Heart left ventricle (tissue), 16 donors: ENCODE measurements at regions not wholly inside any gene's neighbourhood (a gene's known extent, or its start where the extent isn't known, plus 50 kb on each side); places are given as distances from the start of the nearest gene placed in this dataset.
A peak's percentile ranks its signal among the peaks of the same experiment; 100 is the strongest.

ENCODE experiments used
- ATAC-seq, 4 donors: fragments of 200-7000 bp; cut with Tn5 transposase; one replicate each; pipeline ENCODE4 v1.9.1; 2020 to 2022; ENCODE audit warnings: moderate library complexity in 4 of 4, mild to moderate bottlenecking in 3 of 4, moderate number of reproducible peaks in 1 of 4
- DNase-seq, 5 donors: peaks; one replicate each; pipeline ENCODE4 v3.0.0-alpha.2; 2020
- H3K27ac ChIP-seq, 12 donors: fragments of 200-600 bp; sonication (generic) in 4 of 12; one replicate each; pipeline versions ENCODE4 v1.5.0 to v1.8.0; 2016 to 2022; ENCODE audit warnings: mild to moderate bottlenecking in 2 of 12
- H3K27me3 ChIP-seq, 9 donors: fragments of 200-600 bp; sonication (generic) in 2 of 9; one replicate each; pipeline versions ENCODE4 v1.5.1 to v1.8.0; 2016 to 2022; ENCODE audit warnings: mild to moderate bottlenecking in 3 of 9
- H3K36me3 ChIP-seq, 9 donors: fragments of 200-600 bp; sonication (generic) in 2 of 9; one replicate each; pipeline versions ENCODE4 v1.5.0 to v1.8.0; 2018 to 2022; ENCODE audit warnings: mild to moderate bottlenecking in 2 of 9
- H3K4me1 ChIP-seq, 12 donors: fragments of 200-600 bp; sonication (generic) in 4 of 12; one replicate each; pipeline versions ENCODE4 v1.5.0 to v1.8.0; 2016 to 2022; ENCODE audit warnings: mild to moderate bottlenecking in 3 of 12
- H3K4me3 ChIP-seq, 12 donors: fragments of 200-600 bp; sonication (generic) in 4 of 12; one replicate each; pipeline versions ENCODE4 v1.5.0 to v1.8.0; 2017 to 2022; ENCODE audit warnings: mild to moderate bottlenecking in 9 of 12, moderate library complexity in 4 of 12
- H3K9me3 ChIP-seq, 12 donors: fragments of 200-600 bp; sonication (generic) in 4 of 12; one replicate each; pipeline versions ENCODE4 v1.5.0 to v1.8.0; 2016 to 2022; ENCODE audit warnings: mild to moderate bottlenecking in 1 of 12
- POLR2A ChIP-seq, 2 donors: fragments of 450-650 bp; IDR thresholded peaks; one replicate each; pipeline ENCODE4 v1.6.1; 2017; ENCODE audit warnings: antibody characterized with exemption in 2 of 2, mild to moderate bottlenecking in 2 of 2, moderate library complexity in 2 of 2
- WGBS, 4 donors: extraction: QIAGEN DNeasy Blood & Tissue Kit in 2 of 4; methylation state at CpG; one replicate each; pipeline versions ENCODE4 v1.1.5 to v1.1.7; 2013 to 2018; 5-methylcytosine and 5-hydroxymethylcytosine counted together
- intact Hi-C, 10 donors: fragments of 100-400 bp; cut with DNase I; formaldehyde crosslinking; loops; one replicate each; pipeline versions ENCODE4 v1.11.1 to v1.14.2; 2022
- TF ChIP-seq, protein P1 (sequence below), 12 donors: fragments of 200-600 bp; sonication (generic) in 4 of 12; IDR thresholded peaks; one replicate each; pipeline versions ENCODE4 v1.5.0 to v1.8.0; 2018 to 2022; ENCODE audit warnings: antibody characterized with exemption in 12 of 12, mild to moderate bottlenecking in 5 of 12
- donor health status: ischemic (EF 13 %, LVEDD 7.1; RV severe dilation, severe dysfunction).
- donor health status: healthy with polysubstance abuse.
- donor health status: DM: no; HTN: yes; CAD: no.
- donor health status: DM: no; HTN: no; CAD: no.
- donor health status: ischemic (EF 25% LVEDD 6.9; RV normal size, moderate dysfunction).
- donor health status: ischemic (EF 25% LVEDD 5.7; RV mildly dilated, moderate dysfunction).
- donor health status: healthy.
- donor health status: DM: yes; HTN: yes; CAD: no.
- donor health status: ischemic (EF 35%, LVEDD 5.7; RV mildly dilated, moderate dysfunction).
- donor health status: nonischemic (EF 11% LVEDD 7.7; RV severe dilation, severe dysfunction).
- donor health status: DM: yes; HTN: yes; CAD: no.
- donor health status: PGD.
- donor health status: ischemic (EF 29% LVEDD 5.4; RV normal size, mild dysfunction).
- donor health status: nonischemic (EF 23%, LVEDD 6.1; RV moderate dilation, normal function).

DNA sequence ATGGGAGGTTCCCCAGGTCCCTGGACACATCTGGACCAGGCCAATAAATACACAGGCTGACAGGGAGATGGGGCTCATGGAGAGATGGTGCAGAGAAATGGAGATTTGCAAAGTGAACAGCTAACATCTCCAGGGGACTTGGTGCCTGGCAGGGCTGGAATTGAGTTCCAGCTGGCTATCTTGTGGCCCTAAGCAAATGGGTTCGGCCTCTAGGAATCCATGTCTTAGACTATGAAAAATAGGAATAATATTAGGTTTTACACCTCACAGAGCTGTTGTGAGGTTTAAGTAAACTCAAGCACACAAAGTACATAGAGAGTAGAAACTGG, 82.9 kb upstream of the SPATA12 start:
- DNase-seq = no peak
- intact Hi-C loops = no loop called here
- Histone ChIP-seq H3K9me3 (no peaks in the 10 kb centered on the region), H3K27me3 (no peaks in the 10 kb centered on the region), H3K4me3 (no peak overlapping the region), H3K36me3 (no peaks in the 10 kb centered on the region), H3K27ac (no peak overlapping the region), H3K4me1 (peaks cover 0 to 20% (median 4%) of the 10 kb centered on the region in 12 donors)
- TF ChIP-seq POLR2A (IDR thresholded peaks at IDR 0.05) = no peak
- TF ChIP-seq, protein P1, sequence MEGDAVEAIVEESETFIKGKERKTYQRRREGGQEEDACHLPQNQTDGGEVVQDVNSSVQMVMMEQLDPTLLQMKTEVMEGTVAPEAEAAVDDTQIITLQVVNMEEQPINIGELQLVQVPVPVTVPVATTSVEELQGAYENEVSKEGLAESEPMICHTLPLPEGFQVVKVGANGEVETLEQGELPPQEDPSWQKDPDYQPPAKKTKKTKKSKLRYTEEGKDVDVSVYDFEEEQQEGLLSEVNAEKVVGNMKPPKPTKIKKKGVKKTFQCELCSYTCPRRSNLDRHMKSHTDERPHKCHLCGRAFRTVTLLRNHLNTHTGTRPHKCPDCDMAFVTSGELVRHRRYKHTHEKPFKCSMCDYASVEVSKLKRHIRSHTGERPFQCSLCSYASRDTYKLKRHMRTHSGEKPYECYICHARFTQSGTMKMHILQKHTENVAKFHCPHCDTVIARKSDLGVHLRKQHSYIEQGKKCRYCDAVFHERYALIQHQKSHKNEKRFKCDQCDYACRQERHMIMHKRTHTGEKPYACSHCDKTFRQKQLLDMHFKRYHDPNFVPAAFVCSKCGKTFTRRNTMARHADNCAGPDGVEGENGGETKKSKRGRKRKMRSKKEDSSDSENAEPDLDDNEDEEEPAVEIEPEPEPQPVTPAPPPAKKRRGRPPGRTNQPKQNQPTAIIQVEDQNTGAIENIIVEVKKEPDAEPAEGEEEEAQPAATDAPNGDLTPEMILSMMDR (IDR thresholded peaks at IDR 0.05) = no peak
- WGBS, 4 donors = 94 to 100% (median 98%) methylated on average over 1 of the region's 1 CpG
- no peak for ATAC-seq

DNA sequence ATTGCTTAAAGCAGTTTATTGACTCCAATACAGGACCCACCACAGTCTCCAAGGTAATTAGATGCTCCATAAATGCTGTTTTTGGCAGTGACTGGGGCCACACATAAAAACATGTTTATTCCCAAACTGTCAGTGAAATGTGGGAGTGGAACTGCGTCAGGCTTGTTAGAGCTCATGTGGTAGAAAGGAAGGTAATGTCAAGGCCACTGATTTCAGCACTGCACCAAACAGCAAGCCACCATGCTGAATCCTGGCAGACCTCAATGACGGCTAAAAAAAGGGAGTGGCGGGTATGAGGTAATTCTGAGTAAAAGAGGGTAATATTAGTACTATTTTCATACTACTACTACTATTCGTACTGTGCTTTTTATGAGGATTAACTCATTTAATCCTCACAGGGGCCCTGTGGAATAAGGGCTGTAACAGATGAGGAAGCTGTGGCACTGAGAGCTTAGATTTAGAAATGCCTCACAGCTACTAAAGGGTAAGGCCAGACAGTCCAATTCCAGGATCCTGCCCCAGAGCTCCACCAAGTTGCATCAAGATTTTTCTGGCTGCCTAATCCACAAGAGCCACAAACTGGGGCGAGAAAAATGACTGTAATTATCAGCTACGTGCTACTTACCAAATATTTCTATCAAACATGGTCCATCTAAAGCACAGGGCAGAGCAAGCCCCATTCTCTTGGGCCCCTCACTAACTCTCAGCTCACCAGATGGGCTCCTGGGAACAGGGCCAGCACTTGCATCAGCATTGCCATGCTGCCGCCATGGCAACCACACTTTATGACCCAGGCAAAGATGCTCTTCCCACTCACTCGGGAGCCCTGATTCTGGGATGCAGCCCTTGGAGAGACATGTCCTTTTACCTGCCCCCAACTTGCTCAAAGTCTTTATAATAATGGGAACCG, 83.6 kb upstream of the SPATA12 start:
- ATAC-seq (no peak), DNase-seq (no peak)
- Histone ChIP-seq H3K36me3 (no peaks in the 10 kb centered on the region), H3K9me3 (no peaks in the 10 kb centered on the region), H3K27ac (no peak overlapping the region), H3K4me1 (peaks cover 0 to 19% (median 4%) of the 10 kb centered on the region in 12 donors), H3K27me3 (no peaks in the 10 kb centered on the region), H3K4me3 (no peak overlapping the region)
- 78 to 82% (median 79%) methylated on average over 9 of the region's 9 CpGs for WGBS, 4 donors
- intact Hi-C loops = no loop called here
- TF ChIP-seq POLR2A (IDR thresholded peaks at IDR 0.05) = no peak
- TF ChIP-seq, protein P1 (IDR thresholded peaks at IDR 0.05) = no peak

DNA sequence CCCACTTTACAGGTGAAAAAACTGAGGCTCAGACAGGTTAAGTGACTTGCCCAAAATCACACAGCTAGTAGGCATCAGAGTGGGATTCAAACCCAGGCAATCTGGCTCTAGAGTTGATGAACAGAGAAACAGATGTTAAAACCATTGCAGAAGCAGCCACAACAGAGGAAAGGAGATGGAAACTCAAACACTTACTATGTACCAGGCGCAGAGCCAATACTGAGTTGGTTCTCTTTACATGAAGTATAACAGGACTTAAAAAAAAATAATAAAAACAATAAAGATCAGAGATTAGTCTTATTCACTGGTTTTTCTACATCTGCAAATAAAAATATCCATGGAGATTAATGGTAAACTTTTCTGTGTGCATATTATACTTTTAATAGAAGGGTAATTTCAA, 84.9 kb upstream of the SPATA12 start:
- no peaks in the 10 kb centered on the region for H3K36me3 ChIP-seq
- no peak for TF ChIP-seq POLR2A (IDR thresholded peaks at IDR 0.05)
- TF ChIP-seq, protein P1 (IDR thresholded peaks at IDR 0.05) = no peak
- intact Hi-C loops = no loop called here
- 76 to 79% (median 78%) methylated on average over 1 of the region's 1 CpG for WGBS, 4 donors
- no peak overlapping the region for H3K4me3 ChIP-seq
- H3K4me1 ChIP-seq = peaks cover 0 to 9% (median under 1%) of the 10 kb centered on the region in 12 donors
- no peaks in the 10 kb centered on the region for H3K9me3 ChIP-seq
- H3K27me3 ChIP-seq = no peaks in the 10 kb centered on the region
- no peak overlapping the region for H3K27ac ChIP-seq
- ATAC-seq (no peak), DNase-seq (no peak)

DNA sequence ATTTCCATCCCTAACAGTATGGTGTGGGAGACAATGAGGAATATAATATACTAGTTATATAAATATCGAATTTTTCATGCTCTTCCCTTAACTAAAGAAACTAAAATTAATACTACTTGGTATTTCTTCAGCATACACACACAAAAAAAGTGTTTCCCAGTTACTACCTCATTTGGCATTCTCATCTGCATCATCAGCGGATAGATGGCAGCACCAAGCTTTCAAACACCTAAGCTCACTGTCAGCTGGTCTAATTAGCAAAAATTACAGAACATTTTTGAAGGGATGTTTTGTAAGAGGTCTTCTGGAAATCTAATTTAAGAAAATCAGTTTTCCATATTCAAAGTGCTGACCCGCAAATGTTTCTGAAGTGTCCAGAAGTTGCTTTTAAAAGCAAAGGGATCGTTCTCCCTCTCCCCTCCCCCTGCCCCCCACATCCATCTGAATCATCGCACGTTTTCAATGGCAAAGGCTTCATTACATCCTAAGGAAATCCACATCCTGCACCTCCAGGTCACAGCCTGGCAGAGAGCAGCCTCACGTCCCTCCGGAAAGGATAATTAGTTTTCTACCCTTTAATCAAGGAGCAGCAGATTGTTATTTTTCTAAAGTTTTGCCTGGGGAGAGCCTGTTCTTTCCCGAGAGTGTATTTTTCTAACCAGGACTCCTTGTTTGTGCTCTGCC, 86.1 kb upstream of the SPATA12 start:
- Histone ChIP-seq H3K27ac (peak overlapping the region in 2 of 12 donors; percentile 5 to 22), H3K4me1 (peaks cover 0 to 14% (median 0%) of the 10 kb centered on the region in 12 donors), H3K27me3 (no peaks in the 10 kb centered on the region), H3K4me3 (no peak overlapping the region), H3K36me3 (no peaks in the 10 kb centered on the region), H3K9me3 (no peaks in the 10 kb centered on the region)
- TF ChIP-seq, protein P1 (IDR thresholded peaks at IDR 0.05) = no peak
- TF ChIP-seq POLR2A (IDR thresholded peaks at IDR 0.05) = no peak
- ATAC-seq (peak in 3 of 4 donors; percentile 17 to 65 (median 31)), DNase-seq (no peak)
- intact Hi-C loops = no loop called here
- WGBS, 4 donors = 53 to 71% (median 57%) methylated on average over 9 of the region's 9 CpGs
